ENCODE measurements at regions not wholly inside any gene's neighbourhood (a gene's known extent, or its start where the extent isn't known, plus 50 kb on each side); places are given as distances from the start of the nearest gene placed in this dataset.

DNA sequence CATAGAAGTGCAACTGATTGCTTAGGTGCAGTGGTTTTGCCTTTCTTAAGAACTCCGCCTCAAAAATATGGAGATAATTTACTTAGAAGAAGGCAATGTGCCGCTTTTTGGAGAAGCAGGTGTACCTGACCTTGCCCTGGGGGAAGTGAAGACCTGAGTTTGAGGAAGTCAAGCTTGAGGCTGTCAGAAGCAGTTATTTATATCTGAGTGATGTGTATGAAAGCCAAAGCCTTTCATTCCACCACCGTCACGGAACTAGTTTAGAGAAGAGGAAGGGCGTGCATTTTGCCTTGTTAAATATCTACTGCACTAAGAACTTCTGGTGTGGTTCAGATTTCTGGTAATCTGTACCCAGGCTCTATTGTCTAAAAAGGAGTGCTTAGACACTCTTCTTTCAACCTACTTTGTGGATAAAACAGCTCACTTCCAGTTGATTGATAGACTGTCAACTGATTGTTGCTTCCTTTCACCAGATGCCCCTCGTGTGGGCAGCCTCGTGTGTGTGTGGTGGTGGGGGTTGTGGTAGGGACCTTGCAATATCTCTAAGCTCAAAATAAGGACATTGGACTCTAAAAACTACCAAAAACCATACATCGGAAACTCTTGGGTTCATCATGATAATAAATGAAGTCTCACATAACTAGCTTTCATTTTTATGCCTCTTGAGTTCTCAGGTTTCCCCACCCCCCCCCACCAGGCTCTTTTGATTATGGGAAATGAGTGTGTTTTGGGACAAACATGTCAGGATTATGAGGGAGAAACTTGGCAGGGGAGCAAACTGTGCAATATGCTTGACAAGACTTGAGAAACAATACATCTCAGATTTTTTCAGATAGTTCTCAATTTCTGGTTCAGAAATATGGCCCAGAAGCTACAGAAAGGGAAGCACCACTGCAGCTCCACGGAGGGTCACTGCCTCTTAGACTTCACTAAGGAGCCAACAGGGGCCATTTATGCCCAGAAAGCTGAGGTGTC is 78.6 kb downstream of the ARF6 start:
- DNase-seq (ENCODE audit: low spot score) = no peak

DNA sequence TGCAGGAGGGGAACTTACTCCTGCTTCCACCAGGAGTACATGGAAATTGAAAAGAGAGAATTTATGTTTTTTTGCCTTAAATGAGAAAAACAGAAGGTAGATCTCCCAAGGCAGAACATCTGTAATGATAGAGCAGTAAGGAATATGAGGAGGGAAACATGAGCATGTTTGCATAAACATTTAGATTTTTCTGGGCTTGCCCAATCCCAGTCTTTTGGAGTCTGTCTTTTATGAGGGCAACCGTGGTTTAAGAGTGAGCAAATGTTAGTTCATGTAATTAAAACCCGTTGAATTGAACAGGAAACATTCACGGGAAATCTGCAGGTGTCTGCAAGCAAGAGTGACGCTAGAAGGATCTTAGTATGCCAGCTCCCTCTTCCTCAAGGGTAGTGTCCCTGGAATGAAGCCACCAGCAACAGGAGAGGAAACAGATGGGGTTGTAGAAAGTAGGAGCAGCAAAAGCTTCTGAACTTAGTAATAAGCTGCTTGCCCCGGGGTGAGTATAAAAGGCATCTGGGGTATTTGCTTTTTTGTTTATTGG is 79.3 kb downstream of the ARF6 start:
- DNase-seq (ENCODE audit: low spot score) = peak; percentile 50

DNA sequence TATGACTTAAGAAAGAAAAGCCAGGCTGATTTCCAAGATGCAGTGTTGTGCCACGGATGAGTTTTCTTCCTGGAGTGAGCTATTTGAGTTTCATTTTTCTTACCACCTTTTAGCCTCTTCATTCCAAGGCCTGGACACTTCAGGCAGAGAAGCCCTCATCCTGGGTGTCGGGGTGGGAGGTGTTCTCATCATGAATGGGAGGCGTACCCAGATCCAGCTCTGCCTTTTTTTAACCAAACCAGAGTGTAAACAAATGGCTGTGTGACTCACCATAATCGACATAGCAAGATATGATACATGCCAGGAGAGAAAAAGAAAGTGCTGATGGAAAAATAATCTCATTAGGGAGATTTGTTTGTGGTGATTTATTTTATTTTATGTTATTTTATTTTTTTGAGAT is 79.9 kb downstream of the ARF6 start:
- peak; percentile 83 for DNase-seq (ENCODE audit: low spot score)

DNA sequence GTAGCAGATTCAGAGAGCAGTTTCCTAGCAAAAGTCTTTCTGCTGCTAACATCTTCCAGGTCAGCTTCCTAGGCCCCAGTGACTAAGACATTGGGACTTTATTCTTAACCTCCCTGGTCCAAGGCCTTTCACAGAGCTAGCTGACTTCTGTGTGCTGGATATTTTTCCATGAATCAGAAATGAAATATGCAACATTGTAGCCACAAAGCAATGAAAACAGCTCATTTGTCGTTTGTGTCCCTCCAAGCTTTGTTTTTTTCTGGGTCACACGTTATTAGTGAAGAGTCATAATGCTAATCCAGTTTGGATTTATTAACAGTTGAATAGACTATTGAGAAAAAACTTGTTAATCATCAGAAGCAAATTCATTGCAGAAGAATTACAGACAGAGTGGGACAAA is 82.4 kb downstream of the ARF6 start:
- no peak for DNase-seq (ENCODE audit: low spot score)

DNA sequence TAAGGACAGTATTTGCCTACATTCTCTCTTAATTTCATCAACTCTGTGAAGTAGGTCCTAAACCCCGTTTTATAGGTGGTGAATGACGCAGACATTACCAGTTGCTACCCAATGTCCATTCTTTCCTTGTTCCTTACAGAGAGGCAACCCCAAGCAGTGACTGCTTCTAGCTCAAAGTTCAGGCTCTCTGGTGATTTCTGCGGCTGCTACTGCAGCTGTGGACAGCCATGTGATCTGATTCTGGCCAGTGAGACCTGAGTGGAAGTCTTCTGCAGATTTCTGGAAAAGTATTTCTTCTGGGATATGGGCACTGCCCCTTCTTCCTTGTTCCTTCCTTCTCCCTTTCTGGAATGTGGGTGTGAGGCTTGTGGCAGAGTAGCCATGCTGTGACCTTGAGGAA is 82.9 kb downstream of the ARF6 start:
- DNase-seq (ENCODE audit: low spot score) = peak; percentile 25

DNA sequence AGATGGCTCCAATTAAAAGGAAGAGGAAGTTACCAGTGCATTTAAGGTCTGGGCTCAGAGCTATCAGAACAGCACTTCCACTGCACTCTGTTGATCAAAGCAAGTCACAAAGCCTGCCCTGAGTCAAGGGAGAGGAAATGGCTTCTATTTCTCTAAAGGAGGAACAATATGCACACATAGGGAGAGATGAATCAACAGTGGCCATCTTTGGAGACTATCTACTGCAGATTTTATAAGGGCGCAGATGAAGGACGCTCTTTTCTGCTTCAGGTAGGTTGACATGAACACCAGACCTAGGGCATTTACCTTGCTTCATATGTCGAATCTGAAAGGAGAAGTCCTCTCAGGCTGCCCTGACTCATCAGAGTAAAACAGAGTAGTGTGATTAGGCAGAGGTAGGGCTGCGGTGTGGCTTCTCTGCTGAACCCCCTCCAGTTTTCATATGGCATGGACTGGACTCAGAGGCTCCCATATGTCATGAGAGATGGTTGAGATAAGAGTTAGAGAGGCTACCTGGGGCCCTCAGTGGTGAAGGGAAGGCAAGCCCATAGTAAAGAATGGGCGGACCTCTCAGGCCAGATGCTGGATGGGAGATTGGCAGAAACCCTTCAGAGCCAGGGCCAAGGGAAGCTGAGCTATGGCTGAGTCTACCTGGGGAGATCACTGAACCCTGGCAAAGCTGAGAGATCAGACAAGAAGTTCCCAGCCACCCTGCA is 84.4 kb downstream of the ARF6 start:
- no peak for DNase-seq (ENCODE audit: low spot score)

DNA sequence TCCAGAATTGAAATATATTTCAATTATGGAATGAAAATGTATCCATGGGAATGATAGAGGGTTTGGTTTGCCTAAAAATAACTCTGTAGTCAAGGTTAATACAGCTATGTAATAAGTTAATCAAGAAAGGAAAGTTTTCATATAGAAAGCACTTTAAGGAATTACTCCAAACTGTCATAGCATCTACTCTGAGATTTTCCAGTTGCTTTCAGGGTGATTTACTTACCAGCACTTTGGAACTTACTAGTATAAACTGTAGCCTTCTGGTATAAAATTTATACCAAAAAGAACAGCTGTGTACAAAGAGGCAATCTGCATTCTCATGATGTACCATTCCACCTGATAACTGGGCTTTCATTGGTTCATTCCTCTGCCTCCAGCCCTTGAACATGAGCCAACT is 87.1 kb downstream of the ARF6 start:
- no peak for DNase-seq (ENCODE audit: low spot score)

DNA sequence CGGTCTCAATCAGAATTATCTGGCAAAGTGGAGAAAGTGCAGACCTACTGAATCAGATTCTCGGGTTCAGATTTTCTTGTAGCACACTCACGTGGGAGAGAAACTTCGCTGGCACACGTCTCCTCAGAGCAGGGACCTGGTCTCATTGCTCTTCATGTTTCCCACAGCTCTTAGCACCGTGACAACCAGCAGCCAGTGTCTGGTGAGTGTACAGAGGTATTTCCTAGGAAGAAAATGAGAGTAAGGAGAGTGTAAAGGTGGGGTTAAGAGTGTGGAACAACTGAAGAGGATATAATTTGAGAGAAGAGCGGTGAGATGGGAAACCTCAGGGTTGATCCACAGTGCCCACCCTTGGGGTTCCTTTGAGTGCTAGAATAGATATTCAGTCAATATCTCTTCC is 89.2 kb downstream of the ARF6 start:
- no peak for DNase-seq (ENCODE audit: low spot score)

DNA sequence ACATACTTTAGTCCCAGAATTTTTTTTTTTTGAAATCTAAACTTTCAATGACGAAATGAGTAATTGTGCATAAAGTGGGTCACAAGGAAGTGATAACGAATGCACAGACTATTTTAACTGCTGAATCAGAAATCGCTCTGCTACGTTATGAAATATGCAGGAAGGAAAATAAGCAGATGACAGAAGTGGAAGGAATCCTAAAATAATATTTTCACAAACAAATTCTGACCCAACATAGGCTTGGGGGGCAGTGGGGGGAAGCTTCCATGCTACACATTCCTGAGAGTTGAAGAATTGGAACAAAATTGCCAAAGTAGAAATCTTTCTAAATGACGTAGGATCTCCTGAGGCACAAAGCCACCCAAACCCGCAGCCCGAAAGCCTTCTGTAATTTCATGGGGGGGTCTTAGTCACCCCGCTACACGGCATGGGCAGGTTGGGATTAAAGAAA is 89.6 kb downstream of the ARF6 start:
- DNase-seq (ENCODE audit: low spot score) = peak; percentile 14

DNA sequence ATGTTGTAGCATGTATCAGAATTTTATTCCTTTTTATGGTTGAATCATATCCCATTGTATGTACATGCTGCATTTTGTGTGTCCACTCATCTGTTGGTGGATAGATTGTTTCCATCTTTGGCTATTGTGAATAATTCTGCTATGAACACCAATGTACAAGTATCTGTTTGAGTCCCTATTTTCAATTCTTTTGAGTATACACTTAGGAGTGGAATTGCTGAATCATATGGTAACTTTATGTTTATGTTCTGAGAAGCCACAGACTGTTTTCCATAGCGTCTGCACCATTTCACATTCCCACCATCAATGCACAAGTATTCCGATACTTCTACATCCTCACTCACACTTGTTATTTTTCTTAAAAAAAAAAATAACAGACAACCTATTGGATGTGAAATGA is 91.5 kb downstream of the ARF6 start:
- DNase-seq (ENCODE audit: low spot score) = no peak

DNA sequence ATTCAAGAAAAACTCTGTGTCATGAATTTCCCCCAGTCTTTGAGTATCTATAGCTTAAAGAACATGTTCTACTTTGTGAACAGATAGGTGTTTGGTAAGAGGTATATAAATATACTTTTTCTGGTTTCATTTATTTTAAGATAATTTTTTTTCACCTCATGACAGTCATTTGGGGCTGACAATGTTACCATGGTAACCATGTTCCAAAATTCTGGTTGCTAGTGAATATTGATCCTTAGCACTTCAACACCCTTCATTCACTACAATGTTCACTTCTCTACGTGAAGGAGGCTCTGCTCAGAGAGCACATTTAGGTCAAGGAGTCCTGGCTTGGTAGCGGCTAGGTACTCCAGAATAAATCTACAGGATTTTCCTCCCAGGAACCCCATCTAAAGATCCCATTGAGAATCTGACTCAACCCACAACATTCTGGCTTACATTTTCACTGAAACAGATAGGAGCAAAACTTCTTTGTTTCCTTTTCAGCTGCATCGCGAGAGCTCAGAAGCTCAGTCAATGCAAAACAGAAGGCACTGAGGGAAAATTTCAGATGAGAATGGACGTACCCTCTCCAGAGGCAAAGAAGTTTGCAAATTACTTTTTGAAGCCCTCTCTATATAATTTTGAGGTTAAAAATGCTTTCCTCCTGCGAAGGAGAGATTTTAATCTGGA is 93.6 kb downstream of the ARF6 start:
- no peak for DNase-seq (ENCODE audit: low spot score)

DNA sequence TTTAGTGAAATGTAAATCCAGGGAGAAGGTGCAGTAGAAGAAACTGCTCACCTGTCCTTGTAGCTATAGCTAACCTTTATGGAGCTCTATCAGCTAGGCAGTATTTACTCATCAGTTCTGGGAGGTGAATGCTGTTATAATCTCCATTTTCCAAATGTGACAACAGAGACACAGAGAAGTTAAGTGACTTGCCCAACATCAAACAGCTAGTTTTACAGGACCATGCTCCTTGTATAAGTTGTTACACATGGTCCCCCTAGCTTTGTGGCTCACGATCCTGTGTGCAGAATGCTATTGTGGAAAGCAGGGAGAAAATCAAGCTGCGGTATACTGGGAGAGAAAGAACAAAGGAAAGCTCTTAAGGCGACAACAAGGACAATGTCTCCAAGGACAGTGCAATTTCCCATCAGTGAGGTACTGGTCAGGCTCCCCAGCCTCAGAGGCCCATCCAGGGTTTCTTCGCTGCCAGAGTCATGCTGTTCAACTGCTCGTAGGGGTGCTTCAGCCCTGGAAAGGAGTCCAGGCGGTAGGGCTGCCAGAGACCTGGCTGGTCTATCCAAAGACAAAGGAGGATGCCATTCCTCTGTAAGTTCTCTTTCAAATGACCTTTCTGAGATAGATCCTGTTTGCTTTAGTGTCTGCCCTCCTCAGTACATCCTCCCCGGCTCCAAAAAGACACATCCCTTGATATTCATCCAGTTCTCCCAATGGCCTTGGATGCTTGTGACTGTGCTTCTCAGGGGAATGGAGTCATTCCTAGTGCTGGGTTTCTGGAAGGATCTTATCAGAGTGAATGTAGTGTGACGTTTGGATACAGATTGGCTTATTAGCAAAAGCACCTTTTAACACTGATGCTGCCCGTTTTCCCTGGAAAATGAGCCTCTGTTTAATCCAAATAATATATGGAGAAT is 95.5 kb downstream of the ARF6 start:
- DNase-seq (ENCODE audit: low spot score) = no peak

DNA sequence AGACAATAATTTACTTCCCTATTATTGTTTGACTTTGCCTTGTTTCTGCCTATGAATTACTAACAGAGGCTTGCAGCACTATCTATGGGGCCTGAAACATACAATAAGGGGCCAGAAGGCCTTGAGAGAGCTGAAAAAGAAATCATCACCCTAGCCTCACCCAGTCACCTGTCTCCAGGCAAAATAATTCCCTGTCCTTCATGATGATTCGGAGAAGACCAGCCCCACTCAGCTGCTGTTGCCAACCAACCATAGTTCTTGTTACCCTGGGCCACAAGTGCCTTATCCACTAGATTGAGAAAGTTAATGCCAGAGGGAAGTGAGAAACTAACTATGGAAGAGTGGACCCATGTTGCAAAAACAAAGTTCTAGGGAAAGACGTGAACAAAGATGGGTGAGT is 97.1 kb downstream of the ARF6 start:
- no peak for DNase-seq (ENCODE audit: low spot score)

DNA sequence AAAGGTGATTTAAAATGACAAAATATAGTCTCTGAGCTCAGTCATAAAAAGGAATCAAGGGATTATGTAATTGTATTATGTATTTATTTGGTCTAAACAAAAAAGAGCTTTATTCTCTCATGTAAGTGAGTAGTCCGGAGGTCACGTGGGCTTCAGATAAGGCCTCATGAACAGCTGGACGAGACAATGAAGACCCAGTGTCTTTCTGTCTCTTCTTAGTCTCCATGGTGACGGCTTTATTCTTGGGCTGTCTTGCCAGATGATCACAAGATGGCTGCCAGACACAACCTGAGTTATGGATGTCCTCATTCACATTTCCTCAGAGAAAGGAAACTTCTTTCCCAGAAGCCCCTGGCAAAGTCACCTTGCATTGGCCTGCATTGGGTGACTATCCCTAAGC is 98.6 kb downstream of the ARF6 start:
- DNase-seq (ENCODE audit: low spot score) = no peak

DNA sequence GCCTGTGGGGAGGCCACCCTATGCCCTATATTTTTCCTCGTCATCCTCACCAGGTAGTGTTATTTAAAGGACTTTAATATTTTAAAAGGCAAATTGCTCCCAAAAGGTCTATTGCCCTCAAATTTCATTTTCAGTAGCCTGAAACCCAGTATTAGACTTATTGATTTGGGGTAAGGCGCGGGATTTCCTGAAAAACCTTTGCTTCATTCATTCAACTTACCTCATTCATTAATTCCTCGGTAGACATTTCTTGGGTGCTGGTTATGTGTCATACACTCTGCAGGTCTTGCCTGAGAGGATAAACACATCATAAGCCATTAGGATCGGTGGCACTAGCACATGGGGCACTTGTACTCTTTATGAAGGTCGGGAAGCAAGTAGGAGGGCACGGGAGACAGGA is 99.2 kb downstream of the ARF6 start:
- no peak for DNase-seq (ENCODE audit: low spot score)

DNA sequence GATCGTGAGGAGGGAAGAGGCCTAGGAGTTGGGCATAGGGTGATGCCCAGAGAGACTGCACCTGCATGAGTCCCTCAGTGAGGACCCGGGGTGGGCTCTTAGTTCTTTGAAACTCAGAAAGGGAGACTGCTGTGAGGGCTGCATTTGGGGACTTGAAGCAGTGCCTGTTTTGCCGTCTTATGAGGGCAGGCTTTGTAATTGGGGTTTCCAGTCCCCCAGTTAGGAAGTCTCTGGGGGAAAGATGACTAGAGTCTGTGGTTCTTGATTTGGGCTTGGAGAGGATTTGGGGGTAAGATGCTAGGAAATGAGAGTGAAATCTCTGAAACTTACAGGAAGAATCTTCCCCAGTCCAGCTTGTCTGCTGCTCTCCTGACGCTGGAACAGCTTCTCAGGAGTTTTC is 99.6 kb downstream of the ARF6 start:
- no peak for DNase-seq (ENCODE audit: low spot score)

DNA sequence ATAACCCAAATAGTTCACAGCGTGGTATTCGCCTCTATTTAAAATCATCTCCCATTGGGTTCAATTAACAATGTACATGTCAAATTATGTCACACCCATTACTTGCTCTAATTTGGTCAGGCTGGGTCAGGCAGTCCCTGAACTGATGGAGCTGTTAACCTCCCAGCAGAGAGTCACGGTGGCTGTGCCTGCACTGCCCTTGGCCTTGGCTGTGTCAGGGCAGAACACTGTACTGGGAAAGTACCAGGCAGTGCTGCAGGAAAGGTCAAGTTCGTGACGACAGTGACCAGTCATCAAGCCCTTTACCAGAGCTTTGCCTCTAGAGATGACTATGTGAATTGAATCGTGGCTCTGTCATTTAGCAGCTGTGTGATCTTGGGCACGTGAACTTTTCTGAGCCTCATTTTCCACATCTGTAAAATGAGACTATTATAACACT is 100.0 kb downstream of the ARF6 start:
- peak; percentile 25 for DNase-seq (ENCODE audit: low spot score)

DNA sequence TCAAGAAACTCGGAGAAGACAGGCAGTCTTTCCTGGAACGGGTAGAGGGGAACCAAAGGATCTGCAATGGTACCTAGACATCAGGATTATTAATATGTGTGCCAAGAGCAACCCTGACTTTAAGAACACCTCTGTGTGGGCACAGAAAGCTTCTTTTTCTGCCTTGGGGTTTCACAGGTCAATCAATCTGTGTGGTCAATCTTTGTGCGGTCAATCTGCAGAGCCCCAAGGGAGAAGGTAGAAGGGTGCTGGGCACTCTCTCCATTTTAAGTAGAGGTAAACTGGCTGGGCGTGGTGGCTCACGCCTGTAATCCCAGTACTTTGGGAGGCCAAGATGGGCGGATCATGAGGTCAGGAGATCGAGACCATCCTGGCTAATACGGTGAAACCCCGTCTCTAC is 100.7 kb downstream of the ARF6 start:
- no peak for DNase-seq (ENCODE audit: low spot score)

DNA sequence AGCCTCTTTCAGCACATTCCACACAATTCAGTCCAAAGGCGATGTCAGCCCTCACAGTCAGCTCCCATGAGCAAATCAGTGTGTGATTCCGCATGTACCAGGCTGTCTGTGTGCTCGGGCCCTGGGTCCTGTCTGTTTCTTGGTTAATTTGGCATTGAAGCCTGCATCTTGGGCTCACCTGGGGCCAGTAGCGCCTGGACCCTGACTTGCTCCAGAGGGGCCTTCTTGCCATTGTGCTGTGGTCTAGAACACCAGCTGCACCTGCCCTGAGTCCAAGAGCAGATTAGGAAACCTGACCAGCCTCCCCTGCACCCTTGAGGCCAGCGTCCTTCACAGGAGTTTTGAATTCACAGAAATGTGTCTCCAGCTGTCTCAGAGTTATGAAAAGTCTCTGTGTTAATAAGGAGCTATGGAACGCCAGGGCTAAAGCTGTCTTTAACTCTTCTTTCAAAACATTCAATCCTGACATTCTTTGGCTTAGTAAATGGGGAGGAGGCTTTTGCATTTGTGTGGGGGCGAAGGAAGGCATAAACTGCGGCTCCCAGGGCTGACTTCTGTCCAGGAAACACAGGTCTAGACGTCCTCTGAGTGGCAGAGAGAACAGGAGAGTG is 102.2 kb downstream of the ARF6 start:
- DNase-seq (ENCODE audit: low spot score) = no peak

DNA sequence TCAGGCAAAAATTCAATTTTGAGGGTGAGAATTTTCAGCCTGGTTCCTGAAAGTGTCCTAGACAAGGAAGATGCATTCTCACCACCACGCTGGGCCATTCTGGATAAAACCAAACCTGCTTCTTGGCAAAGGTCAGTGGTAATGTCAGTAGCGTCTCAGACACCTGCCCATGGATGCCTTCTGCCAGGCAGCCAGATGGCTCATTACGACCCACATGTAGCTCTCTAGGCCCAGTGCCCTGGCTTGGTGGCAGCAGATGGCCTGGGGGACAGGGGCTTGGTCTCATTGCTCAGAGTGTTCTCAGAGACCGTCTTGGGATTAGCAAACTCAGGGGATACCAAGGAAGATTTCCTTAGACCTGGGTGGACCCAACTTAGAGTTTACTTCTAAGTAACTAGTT is 105.1 kb downstream of the ARF6 start:
- no peak for DNase-seq (ENCODE audit: low spot score)

Data from mucosa of gallbladder (tissue), 1 donor.